ENCODE measurements at regions not wholly inside any gene's neighbourhood (a gene's known extent, or its start where the extent isn't known, plus 50 kb on each side); places are given as distances from the start of the nearest gene placed in this dataset.
"Not testable (repeated sequence)": the region's sequence is repeated elsewhere in the genome, so short reads cannot be mapped to it uniquely, and the experiment has no call there.

DNA sequence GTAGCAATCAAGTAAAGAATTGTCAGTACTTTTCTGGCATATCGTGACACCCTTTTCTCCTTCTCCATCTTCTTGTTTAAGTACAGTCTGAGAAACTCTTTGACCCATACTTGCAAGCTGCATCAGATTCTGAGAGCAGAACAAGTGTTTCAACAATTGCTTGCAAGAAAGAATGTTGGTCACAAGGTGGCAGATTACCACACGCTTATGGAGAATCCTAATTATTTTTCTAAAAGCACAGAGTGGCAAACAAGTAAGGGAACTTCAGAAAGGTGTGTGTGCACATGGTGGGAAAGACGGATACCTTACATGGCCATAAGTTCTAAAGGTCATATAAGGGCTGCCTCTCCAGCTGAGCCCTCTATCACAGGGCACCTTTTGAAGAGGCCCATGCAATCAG is 136.4 kb upstream of the FGF13 start:
- Mint-ChIP-seq H3K27me3 (no peaks in the 10 kb centered on the region), H3K4me3 (no peak overlapping the region), H3K27ac (no peak overlapping the region), H3K4me1 (no peaks in the 10 kb centered on the region), H3K36me3 (no peaks in the 10 kb centered on the region), H3K9me3 (ENCODE audit: low read depth) (no peaks in the 10 kb centered on the region)
- ATAC-seq (no peak), DNase-seq (no peak)
- CTCF ChIA-PET: no interaction called here

- no peaks in the 10 kb centered on the region for H3K36me3 Mint-ChIP-seq
- H3K4me1 Mint-ChIP-seq: no peaks in the 10 kb centered on the region
- no peaks in the 10 kb centered on the region for H3K27me3 Mint-ChIP-seq
- H3K27ac Mint-ChIP-seq: no peak overlapping the region
- CTCF ChIA-PET: no interaction called here
- ATAC-seq (no peak), DNase-seq (no peak)
- no peaks in the 10 kb centered on the region for H3K9me3 Mint-ChIP-seq (ENCODE audit: low read depth)
- no peak overlapping the region for H3K4me3 Mint-ChIP-seq
Measured at GRCh38 chrX:138845786-138846185, 134.3 kb upstream of the FGF13 start.

- H3K4me3 Mint-ChIP-seq; H3K27me3 Mint-ChIP-seq; H3K27ac Mint-ChIP-seq; CTCF ChIA-PET; ATAC-seq; DNase-seq; H3K4me1 Mint-ChIP-seq; H3K36me3 Mint-ChIP-seq; H3K9me3 Mint-ChIP-seq (ENCODE audit: low read depth): not testable (repeated sequence)
Measured at GRCh38 chrX:138807400-138807799, 95.9 kb upstream of the FGF13 start.

DNA sequence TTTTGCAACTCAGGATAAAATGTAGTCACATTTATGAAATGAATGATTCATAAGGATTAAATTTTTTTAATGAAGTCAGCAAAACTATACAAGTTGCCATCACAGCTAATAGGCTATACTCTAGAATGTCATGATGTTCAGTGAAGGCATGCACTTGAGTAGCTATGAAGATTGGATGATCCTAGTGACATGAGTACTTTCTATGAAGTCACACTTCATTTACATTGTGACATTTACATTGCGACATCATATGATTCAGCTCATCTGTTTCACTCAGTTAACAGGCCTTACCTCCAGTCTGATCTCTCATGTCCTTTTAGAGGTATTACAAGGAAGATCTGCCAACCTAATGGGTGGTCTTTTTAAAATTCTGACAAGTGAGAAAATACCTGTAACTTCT is 82.7 kb upstream of the FGF13 start:
- CTCF ChIA-PET: no interaction called here
- DNase-seq (no peak), ATAC-seq (no peak)
- H3K4me3 Mint-ChIP-seq: no peak overlapping the region
- peaks cover under 1% of the 10 kb centered on the region for H3K9me3 Mint-ChIP-seq (ENCODE audit: low read depth)
- H3K36me3 Mint-ChIP-seq: no peaks in the 10 kb centered on the region
- no peaks in the 10 kb centered on the region for H3K27me3 Mint-ChIP-seq
- no peaks in the 10 kb centered on the region for H3K4me1 Mint-ChIP-seq
- H3K27ac Mint-ChIP-seq: no peak overlapping the region

DNA sequence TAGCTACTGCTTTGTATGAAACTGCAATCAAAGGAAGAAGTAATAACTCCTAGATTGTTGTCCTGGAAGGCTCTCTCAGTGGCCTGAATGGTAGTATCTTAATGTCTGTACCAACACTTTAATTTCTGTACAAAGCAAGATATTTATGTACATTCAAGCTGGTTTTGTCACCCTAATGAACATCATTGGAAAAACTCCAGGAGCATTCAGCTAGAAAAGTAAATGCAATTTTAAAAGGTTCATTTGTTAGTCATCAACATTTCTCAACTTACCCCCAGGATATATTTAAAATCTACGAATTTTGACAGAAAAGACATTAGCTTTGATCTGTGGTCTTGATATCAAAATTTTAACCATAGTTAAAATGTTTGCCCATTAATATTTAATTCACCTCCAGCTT is 80.0 kb upstream of the FGF13 start:
- no peaks in the 10 kb centered on the region for H3K4me1 Mint-ChIP-seq
- ATAC-seq (no peak), DNase-seq (no peak)
- CTCF ChIA-PET: no interaction called here
- no peaks in the 10 kb centered on the region for H3K36me3 Mint-ChIP-seq
- H3K27me3 Mint-ChIP-seq: no peaks in the 10 kb centered on the region
- no peaks in the 10 kb centered on the region for H3K9me3 Mint-ChIP-seq (ENCODE audit: low read depth)
- H3K27ac Mint-ChIP-seq: no peak overlapping the region
- no peak overlapping the region for H3K4me3 Mint-ChIP-seq

GRCh38 chrX:138788771-138789170 is 77.3 kb upstream of the FGF13 start:
- Mint-ChIP-seq H3K9me3 (ENCODE audit: low read depth) (no peaks in the 10 kb centered on the region), H3K27ac (no peak overlapping the region), H3K4me1 (no peaks in the 10 kb centered on the region), H3K27me3 (no peaks in the 10 kb centered on the region), H3K36me3 (no peaks in the 10 kb centered on the region), H3K4me3 (no peak overlapping the region)
- CTCF ChIA-PET: no interaction called here
- ATAC-seq (no peak), DNase-seq (no peak)

- DNase-seq; H3K4me1 Mint-ChIP-seq; ATAC-seq; H3K27ac Mint-ChIP-seq; H3K9me3 Mint-ChIP-seq (ENCODE audit: low read depth); H3K4me3 Mint-ChIP-seq; H3K36me3 Mint-ChIP-seq; CTCF ChIA-PET; H3K27me3 Mint-ChIP-seq: not testable (repeated sequence)
Measured at GRCh38 chrX:138778576-138778909, 67.0 kb upstream of the FGF13 start.

GRCh38 chrX:138777908-138778575 is 66.5 kb upstream of the FGF13 start:
- H3K4me3 Mint-ChIP-seq; CTCF ChIA-PET; ATAC-seq; DNase-seq; H3K9me3 Mint-ChIP-seq (ENCODE audit: low read depth); H3K27ac Mint-ChIP-seq; H3K36me3 Mint-ChIP-seq; H3K4me1 Mint-ChIP-seq; H3K27me3 Mint-ChIP-seq: not testable (repeated sequence)

DNA sequence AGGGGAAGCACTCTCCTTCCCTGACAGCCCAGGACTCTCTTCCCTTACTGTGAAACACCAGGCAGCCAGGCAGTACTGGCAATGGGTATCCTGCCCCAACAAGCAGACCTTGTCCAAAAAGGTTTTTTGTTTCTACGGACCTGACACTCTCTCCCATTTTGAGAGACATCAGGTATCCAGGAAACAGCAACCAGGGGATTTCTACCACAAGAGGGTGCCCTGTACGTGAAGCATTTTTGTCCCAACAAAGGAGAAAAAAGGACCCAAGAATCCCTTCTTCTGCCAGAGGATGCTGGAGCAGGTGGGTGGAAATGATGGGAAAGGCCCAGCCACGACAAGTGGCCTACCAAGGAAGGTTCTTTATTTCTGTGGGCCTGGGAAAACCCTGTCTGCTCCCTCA is 65.7 kb upstream of the FGF13 start:
- no peaks in the 10 kb centered on the region for H3K27me3 Mint-ChIP-seq
- no peak for ATAC-seq

GRCh38 chrX:138775517-138775916 is 64.0 kb upstream of the FGF13 start:
- CTCF ChIA-PET: no interaction called here
- H3K9me3 Mint-ChIP-seq (ENCODE audit: low read depth): no peaks in the 10 kb centered on the region
- DNase-seq (no peak), ATAC-seq (no peak)
- H3K4me1 Mint-ChIP-seq: no peaks in the 10 kb centered on the region
- H3K27me3 Mint-ChIP-seq: no peaks in the 10 kb centered on the region
- H3K27ac Mint-ChIP-seq: no peak overlapping the region
- no peaks in the 10 kb centered on the region for H3K36me3 Mint-ChIP-seq
- H3K4me3 Mint-ChIP-seq: no peak overlapping the region

More for the DNA sequence above, 65.7 kb upstream of the FGF13 start:
- CTCF ChIA-PET: no interaction called here
- H3K27ac Mint-ChIP-seq: no peak overlapping the region
- DNase-seq: no peak
- H3K4me1 Mint-ChIP-seq: no peaks in the 10 kb centered on the region
- no peak overlapping the region for H3K4me3 Mint-ChIP-seq
- no peaks in the 10 kb centered on the region for H3K9me3 Mint-ChIP-seq (ENCODE audit: low read depth)
- H3K36me3 Mint-ChIP-seq: no peaks in the 10 kb centered on the region

DNA sequence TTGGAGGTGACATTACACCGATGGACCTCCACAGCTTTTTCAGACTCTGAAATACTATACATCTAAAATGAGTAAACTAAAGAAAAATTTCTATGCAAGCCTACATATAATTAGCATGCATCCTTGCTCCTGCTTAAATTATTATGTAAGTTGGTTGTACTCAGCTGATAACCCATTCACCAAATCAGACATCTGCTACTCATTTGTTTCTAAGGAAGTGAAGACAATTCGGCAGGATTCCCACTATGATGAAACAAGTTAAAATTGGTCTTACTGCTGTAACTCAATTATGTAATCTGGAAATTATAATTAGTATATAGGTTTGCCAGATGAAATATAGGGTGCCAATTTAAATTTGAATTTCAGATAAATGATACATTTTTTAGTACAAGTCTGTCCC is 59.5 kb upstream of the FGF13 start:
- Mint-ChIP-seq H3K36me3 (no peaks in the 10 kb centered on the region), H3K4me1 (no peaks in the 10 kb centered on the region), H3K27me3 (no peaks in the 10 kb centered on the region), H3K4me3 (no peak overlapping the region), H3K27ac (no peak overlapping the region), H3K9me3 (ENCODE audit: low read depth) (no peaks in the 10 kb centered on the region)
- CTCF ChIA-PET: no interaction called here
- no peak for DNase-seq
- no peak for ATAC-seq

- no peaks in the 10 kb centered on the region for H3K4me1 Mint-ChIP-seq
- ATAC-seq: no peak
- H3K36me3 Mint-ChIP-seq: no peaks in the 10 kb centered on the region
- no peak for DNase-seq
- no peaks in the 10 kb centered on the region for H3K27me3 Mint-ChIP-seq
- no peaks in the 10 kb centered on the region for H3K9me3 Mint-ChIP-seq (ENCODE audit: low read depth)
- H3K27ac Mint-ChIP-seq: no peak overlapping the region
- CTCF ChIA-PET: no interaction called here
- no peak overlapping the region for H3K4me3 Mint-ChIP-seq
Measured at GRCh38 chrX:138769918-138770317, 58.4 kb upstream of the FGF13 start.

- Mint-ChIP-seq H3K27me3 (no peaks in the 10 kb centered on the region), H3K9me3 (ENCODE audit: low read depth) (no peaks in the 10 kb centered on the region), H3K4me3 (no peak overlapping the region), H3K36me3 (no peaks in the 10 kb centered on the region), H3K4me1 (no peaks in the 10 kb centered on the region), H3K27ac (no peak overlapping the region)
- ATAC-seq: no peak
- DNase-seq: no peak
- CTCF ChIA-PET: no interaction called here
Measured at GRCh38 chrX:138765051-138765450, 53.5 kb upstream of the FGF13 start.

- no peak overlapping the region for H3K4me3 Mint-ChIP-seq
- ATAC-seq (no peak), DNase-seq (no peak)
- no peaks in the 10 kb centered on the region for H3K36me3 Mint-ChIP-seq
- H3K4me1 Mint-ChIP-seq: no peaks in the 10 kb centered on the region
- no peaks in the 10 kb centered on the region for H3K9me3 Mint-ChIP-seq (ENCODE audit: low read depth)
- H3K27ac Mint-ChIP-seq: no peak overlapping the region
- H3K27me3 Mint-ChIP-seq: no peaks in the 10 kb centered on the region
- CTCF ChIA-PET: no interaction called here
Measured at GRCh38 chrX:138763761-138764160, 52.2 kb upstream of the FGF13 start.

DNA sequence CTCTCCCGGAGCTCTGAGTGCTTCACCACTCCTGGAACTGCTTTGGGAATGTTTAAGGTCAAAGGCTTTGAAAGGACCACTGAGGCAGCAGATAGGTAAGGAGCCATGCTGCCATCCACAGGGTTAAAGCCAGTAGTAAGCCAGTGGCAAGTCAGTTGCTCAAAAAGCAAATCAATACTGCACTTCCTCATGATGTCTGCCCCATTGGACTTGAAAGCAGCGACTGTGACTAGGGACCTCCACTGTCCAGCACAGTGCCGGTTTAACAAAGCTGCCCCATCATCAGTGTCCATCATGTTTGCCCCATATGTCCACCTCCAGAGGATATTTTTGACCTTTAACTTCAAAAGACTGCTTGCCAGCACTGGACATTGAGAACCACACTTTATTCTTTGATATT is 49.9 kb upstream of the FGF13 start:
- CTCF ChIA-PET: no interaction called here
- Mint-ChIP-seq H3K27me3 (no peaks in the 10 kb centered on the region), H3K4me1 (no peaks in the 10 kb centered on the region), H3K9me3 (ENCODE audit: low read depth) (no peaks in the 10 kb centered on the region), H3K27ac (no peak overlapping the region), H3K4me3 (no peak overlapping the region), H3K36me3 (no peaks in the 10 kb centered on the region)
- ATAC-seq (no peak), DNase-seq (no peak)

All from activated CD8-positive, alpha-beta memory T cell treated with anti-CD3 and anti-CD28 coated beads, Interleukin-2, amount 10 ng/mL, durations not matched to agents 7 days and 5 days (primary cell).